Brain microvascular endothelial cell (primary cell): ENCODE measurements at regions not wholly inside any gene's neighbourhood (a gene's known extent, or its start where the extent isn't known, plus 50 kb on each side); places are given as distances from the start of the nearest gene placed in this dataset.
"Not testable (repeated sequence)": the region's sequence is repeated elsewhere in the genome, so short reads cannot be mapped to it uniquely, and the experiment has no call there.

Experiments
- DNase-seq: peaks from one replicate; pipeline ENCODE4 v3.0.0-alpha.2; 2020
- H3K27ac ChIP-seq: fragments of 250-450 bp; sonication (Bioruptor Pico); 2 replicates; pipeline ENCODE4 v1.5.1; 2020; ENCODE audit warnings: mild to moderate bottlenecking, moderate library complexity
- H3K27me3 ChIP-seq: fragments of 250-450 bp; sonication (Bioruptor Pico); replicated peaks from 2 replicates; pipeline ENCODE4 v1.5.1; 2020; ENCODE audit warnings: mild to moderate bottlenecking
- H3K36me3 ChIP-seq: fragments of 250-450 bp; sonication (Bioruptor Pico); replicated peaks from 2 replicates; pipeline ENCODE4 v1.5.1; 2020; ENCODE audit warnings: mild to moderate bottlenecking
- H3K4me3 ChIP-seq: 2 replicates; pipeline ENCODE4 v1.5.1; 2011; ENCODE audit warnings: low read depth, mild to moderate bottlenecking, control low read depth, low read length, moderate library complexity
- CTCF ChIP-seq: IDR thresholded peaks from 2 replicates; pipeline ENCODE4 v1.5.1; 2011; ENCODE audit warnings: low read depth, mild to moderate bottlenecking, moderate library complexity, low read length, control low read depth, inconsistent platforms; ENCODE audit errors: missing control alignments
- in situ Hi-C: cut with HindIII; loops from 2 replicates; pipeline ENCODE4 v1.10.0; 2017; ENCODE audit warnings: low sequenced_read_pairs, low pct_ligation_motif_present

- H3K4me3 ChIP-seq: no peak overlapping the region
- in situ Hi-C loops: no loop called here
- H3K27me3 ChIP-seq: no peaks in the 10 kb centered on the region
- no peaks in the 10 kb centered on the region for H3K36me3 ChIP-seq
- no peak for DNase-seq
- no peak overlapping the region for H3K27ac ChIP-seq
- TF ChIP-seq CTCF: no peak
These were observed 61.4 kb upstream of the URI1 start for GRCh38 chr19:29880498-29881081.

- in situ Hi-C loops: no loop called here
- H3K27me3 ChIP-seq: no peaks in the 10 kb centered on the region
- H3K27ac ChIP-seq: no peak overlapping the region
- H3K4me3 ChIP-seq: no peak overlapping the region
- H3K36me3 ChIP-seq: no peaks in the 10 kb centered on the region
- DNase-seq: peak; percentile 14
- no peak for TF ChIP-seq CTCF
These were observed 60.7 kb upstream of the URI1 start for GRCh38 chr19:29881386-29881785.

- DNase-seq: no peak
- no peaks in the 10 kb centered on the region for H3K36me3 ChIP-seq
- H3K27ac ChIP-seq: no peak overlapping the region
- no peak for TF ChIP-seq CTCF
- in situ Hi-C loops: no loop called here
- H3K27me3 ChIP-seq: no peaks in the 10 kb centered on the region
- H3K4me3 ChIP-seq: no peak overlapping the region
These were observed 59.3 kb upstream of the URI1 start for GRCh38 chr19:29882719-29883105.

GRCh38 chr19:29884044-29884443 is 58.0 kb upstream of the URI1 start:
- no peak for DNase-seq
- no peak for TF ChIP-seq CTCF
- in situ Hi-C loops: no loop called here
- Histone ChIP-seq H3K27ac (no peak overlapping the region), H3K4me3 (no peak overlapping the region), H3K27me3 (no peaks in the 10 kb centered on the region), H3K36me3 (no peaks in the 10 kb centered on the region)

- H3K27ac ChIP-seq: no peak overlapping the region
- in situ Hi-C loops: no loop called here
- H3K27me3 ChIP-seq: no peaks in the 10 kb centered on the region
- no peak for TF ChIP-seq CTCF
- no peaks in the 10 kb centered on the region for H3K36me3 ChIP-seq
- no peak overlapping the region for H3K4me3 ChIP-seq
- no peak for DNase-seq
These were observed 57.6 kb upstream of the URI1 start for GRCh38 chr19:29884466-29884865.

GRCh38 chr19:29886106-29886505 is 55.9 kb upstream of the URI1 start:
- H3K27me3 ChIP-seq, H3K27ac ChIP-seq, DNase-seq, in situ Hi-C loops, H3K36me3 ChIP-seq, H3K4me3 ChIP-seq: not testable (repeated sequence)
